Superior temporal gyrus (tissue), 1 donor: ENCODE measurements at regions not wholly inside any gene's neighbourhood (a gene's known extent, or its start where the extent isn't known, plus 50 kb on each side); places are given as distances from the start of the nearest gene placed in this dataset.
A peak's percentile ranks its signal among the peaks of the same experiment; 100 is the strongest.
"Not testable (repeated sequence)": the region's sequence is repeated elsewhere in the genome, so short reads cannot be mapped to it uniquely, and the experiment has no call there.

Experiments used
- DNase-seq: peaks from one replicate; pipeline ENCODE4 v3.0.0-alpha.2; 2016; ENCODE audit errors: extremely low spot score

- DNase-seq, result no peak
Observed at GRCh38 chr2:226333388-226333787, 466.2 kb downstream of the IRS1 start.

DNA sequence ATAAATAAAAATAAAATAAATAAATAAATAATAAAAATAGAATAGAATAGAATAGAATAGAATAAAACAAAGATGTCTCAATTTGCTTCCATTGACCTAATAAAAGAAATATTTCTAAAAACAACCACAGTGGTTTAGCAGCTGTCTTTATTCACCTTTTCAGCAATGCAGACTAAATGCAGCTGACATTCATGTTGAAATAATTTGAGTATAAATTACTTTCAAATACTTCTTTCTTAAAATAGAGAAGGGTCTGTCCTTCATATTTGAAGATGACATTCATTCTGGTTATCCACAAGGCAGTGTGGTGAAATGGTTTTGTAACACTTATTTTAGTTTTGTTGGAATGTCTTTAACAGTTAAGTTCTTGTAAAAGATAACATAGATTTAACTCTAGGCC lies 469.4 kb downstream of the IRS1 start:
- DNase-seq, result no peak

DNA sequence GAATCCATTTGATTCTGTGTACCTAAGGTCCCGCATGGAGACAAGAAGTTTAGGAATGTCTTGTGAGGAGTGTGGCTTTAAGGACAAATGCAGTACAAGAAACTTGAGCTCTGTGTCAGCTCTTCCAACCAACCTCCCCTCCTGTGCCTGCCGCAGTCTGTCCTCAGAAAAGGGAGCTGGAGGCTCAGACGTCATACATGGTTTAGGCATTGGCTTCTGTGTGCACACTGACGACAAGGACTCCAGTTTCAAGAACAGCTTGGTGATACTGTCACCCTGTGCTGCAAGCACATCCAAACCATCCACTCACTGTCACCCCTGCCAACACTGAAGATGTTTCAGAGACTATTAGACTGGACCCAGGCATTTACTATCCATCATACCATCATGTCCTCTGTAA lies 470.4 kb downstream of the IRS1 start:
- DNase-seq, result no peak

GRCh38 chr2:226327830-226328229 lies 471.8 kb downstream of the IRS1 start:
- no peak for DNase-seq

DNA sequence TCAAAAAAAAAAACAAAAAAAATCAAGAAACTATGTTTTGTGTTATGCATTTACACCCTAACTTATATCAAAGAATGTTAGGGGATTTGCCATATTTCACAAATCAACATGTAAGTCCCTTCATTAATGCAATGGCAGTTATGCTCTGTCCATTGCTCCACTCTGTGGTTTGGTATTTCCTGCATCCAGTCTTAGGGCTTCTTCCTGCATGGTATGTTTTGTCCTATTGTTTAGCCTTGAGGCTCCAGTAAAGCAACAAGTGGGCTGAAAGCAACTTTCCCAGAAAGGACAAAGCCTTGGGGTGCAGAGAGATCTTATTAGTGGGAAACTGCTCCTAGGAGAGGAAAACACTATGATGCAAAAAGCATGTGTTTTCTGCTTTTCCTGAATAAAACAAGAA lies 474.1 kb downstream of the IRS1 start:
- no peak for DNase-seq

- no peak for DNase-seq
Observed at GRCh38 chr2:226320076-226320948, 479.3 kb downstream of the IRS1 start.

DNA sequence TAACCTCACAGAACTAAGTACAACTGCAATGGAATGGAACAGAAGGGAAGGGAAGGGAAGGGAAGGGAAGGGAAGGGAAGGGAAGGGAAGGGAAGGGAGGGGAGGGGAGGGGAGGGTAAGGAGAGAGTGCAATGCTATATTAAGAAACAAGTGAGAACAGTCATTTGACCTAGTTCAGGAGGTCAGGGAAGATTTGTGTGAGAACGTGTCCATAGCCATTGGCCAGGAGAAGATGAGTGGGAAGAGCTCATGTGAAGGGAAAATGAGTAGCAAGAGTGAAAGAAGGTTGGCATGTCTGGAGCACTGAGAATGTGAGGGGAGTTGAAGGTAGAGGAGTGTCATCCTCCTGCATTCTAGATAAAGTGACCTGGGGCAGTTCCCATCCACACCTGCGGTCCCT lies 481.6 kb downstream of the IRS1 start:
- DNase-seq, result no peak

DNA sequence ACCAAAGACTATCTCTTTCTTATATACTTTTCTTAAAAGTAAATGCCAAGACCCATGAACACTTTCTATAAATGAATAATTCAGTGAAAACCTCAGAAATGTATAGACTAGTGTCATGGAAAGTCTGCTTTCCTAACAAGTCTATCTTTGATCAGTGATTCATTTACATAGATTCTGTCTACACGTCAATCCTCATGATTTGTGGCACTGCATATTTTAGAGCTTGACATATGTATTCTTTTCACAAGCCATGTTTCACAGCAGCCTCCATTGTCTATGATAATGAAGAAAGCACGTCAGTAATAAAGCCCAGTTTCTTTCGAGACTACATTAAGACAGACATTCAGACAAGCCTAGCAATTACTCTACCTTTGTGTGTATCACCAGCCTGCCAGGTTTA lies 486.6 kb downstream of the IRS1 start:
- DNase-seq, result no peak

GRCh38 chr2:226312155-226312554 lies 487.5 kb downstream of the IRS1 start:
- DNase-seq, result no peak

- DNase-seq, result no peak
Observed at GRCh38 chr2:226310146-226310545, 489.5 kb downstream of the IRS1 start.

DNA sequence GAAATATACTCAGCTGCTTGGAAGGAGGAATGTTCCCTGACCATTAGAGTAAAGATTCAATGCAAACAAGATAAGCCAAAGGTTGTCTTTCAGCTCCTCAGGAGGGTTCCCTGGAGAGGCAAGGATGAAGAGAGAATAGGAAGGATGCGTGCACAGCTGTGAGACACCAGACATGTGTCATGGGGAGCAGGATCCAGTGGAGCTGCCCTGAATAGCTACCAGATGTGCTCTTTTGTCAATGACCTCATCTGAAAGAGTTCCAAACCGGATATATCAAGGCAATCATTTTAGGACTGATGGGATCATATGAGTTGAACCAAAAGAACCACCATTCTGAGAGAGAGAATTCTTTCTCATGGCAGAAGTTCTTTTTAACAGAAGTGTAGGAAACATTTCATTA lies 490.6 kb downstream of the IRS1 start:
- no peak for DNase-seq

GRCh38 chr2:226308323-226308680 lies 491.3 kb downstream of the IRS1 start:
- no peak for DNase-seq

GRCh38 chr2:226307487-226308322 lies 491.9 kb downstream of the IRS1 start:
- no peak for DNase-seq

- no peak for DNase-seq
Observed at GRCh38 chr2:226306969-226307368, 492.7 kb downstream of the IRS1 start.

GRCh38 chr2:226304308-226304707 lies 495.3 kb downstream of the IRS1 start:
- no peak for DNase-seq

GRCh38 chr2:226303707-226304106 lies 495.9 kb downstream of the IRS1 start:
- DNase-seq, result no peak

- DNase-seq, result no peak
Observed at GRCh38 chr2:226300196-226300886, 499.3 kb downstream of the IRS1 start.

- DNase-seq, result no peak
Observed at GRCh38 chr2:226299771-226300170, 499.8 kb downstream of the IRS1 start.

DNA sequence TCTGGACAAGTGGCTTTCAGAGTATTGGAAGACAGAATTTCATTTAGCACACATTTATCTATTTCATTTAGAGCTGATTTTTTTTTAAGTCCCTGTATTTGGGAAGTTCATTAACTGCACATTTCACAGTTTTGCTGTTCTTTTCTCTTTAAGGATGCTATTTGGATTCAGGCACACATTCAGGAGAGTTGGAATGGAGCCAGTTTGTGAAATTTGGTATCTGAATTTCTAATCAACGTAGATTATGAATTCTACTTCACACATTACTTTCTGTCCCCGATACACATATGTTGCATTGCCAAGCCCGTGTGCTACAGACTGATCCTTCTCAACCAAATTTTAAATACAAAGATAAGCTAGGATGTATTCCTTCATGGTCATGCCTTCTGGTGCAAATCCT lies 503.9 kb downstream of the IRS1 start:
- DNase-seq, result peak; percentile 42

- no peak for DNase-seq
Observed at GRCh38 chr2:226295123-226295522, 504.5 kb downstream of the IRS1 start.

DNA sequence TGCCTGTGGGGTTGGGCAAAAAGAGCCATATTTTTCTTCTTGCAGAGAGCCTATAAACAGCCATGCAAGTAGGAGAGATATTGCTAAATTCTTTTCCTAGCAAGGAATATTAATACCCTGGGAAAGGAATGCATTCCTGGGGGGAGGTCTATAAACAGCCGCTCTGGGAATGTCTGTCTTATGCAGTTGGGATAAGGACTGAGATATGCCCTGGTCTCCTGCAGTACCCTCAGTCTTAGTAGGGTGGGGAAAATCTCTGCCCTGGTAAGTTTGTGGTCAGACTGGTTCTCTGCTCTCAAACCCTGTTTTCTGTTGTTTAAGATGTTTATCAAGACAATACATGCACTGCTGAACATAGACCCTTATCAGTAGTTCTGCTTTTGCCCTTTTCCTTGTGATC lies 508.3 kb downstream of the IRS1 start:
- DNase-seq, result not testable (repeated sequence)

DNA sequence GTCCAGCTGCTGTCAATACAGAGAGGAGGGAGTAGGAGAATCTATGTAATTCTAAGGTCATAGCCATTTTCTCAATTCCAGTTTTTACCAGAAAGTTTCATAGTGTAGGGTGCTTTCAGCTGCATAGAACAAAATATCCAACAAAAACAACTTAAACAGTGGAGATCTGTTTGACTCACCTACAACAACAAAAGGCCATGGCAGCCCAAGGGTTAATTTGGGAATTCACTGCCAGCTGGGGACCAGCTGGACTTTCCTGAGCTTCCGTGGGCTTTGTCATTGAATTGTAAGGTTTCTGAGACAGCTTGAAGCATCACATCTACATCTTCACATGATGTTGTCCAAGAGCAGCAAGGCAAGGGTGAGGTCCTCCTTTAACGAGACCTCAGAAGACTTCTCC lies 512.7 kb downstream of the IRS1 start:
- DNase-seq, result no peak
